Heart right ventricle (tissue), 16 donors: ENCODE measurements at regions not wholly inside any gene's neighbourhood (a gene's known extent, or its start where the extent isn't known, plus 50 kb on each side); places are given as distances from the start of the nearest gene placed in this dataset.
"Not testable (repeated sequence)": the region's sequence is repeated elsewhere in the genome, so short reads cannot be mapped to it uniquely, and the experiment has no call there.

Experiments
- ATAC-seq, 8 donors: fragments of 200-7000 bp; cut with Tn5 transposase; one replicate each; pipeline ENCODE4 v1.9.1; 2020; ENCODE audit warnings: mild to moderate bottlenecking in 8 of 8, moderate library complexity in 8 of 8, moderate number of reproducible peaks in 1 of 8
- DNase-seq, 2 donors: peaks; one replicate each; pipeline ENCODE4 v3.0.0-alpha.2; 2020
- H3K27ac ChIP-seq, 10 donors: fragments of 200-600 bp; sonication (generic) in 2 of 10; one replicate each; pipeline versions ENCODE4 v1.5.0 to v1.8.0; 2020 to 2022; ENCODE audit warnings: mild to moderate bottlenecking in 3 of 10
- H3K27me3 ChIP-seq, 7 donors: fragments of 200-600 bp; one replicate each; pipeline ENCODE4 v1.8.0; 2021 to 2022; ENCODE audit warnings: mild to moderate bottlenecking in 2 of 7
- H3K36me3 ChIP-seq, 9 donors: fragments of 200-600 bp; sonication (generic) in 1 of 9; one replicate each; pipeline versions ENCODE4 v1.5.0 to v1.8.0; 2020 to 2022; ENCODE audit warnings: mild to moderate bottlenecking in 2 of 9
- H3K4me1 ChIP-seq, 9 donors: fragments of 200-600 bp; sonication (generic) in 1 of 9; one replicate each; pipeline versions ENCODE4 v1.5.0 to v1.8.0; 2020 to 2022; ENCODE audit warnings: mild to moderate bottlenecking in 4 of 9
- H3K4me3 ChIP-seq, 10 donors: fragments of 200-600 bp; sonication (generic) in 2 of 10; one replicate each; pipeline versions ENCODE4 v1.5.0 to v1.8.0; 2020 to 2022; ENCODE audit warnings: mild to moderate bottlenecking in 7 of 10, moderate library complexity in 2 of 10
- H3K9me3 ChIP-seq, 11 donors: fragments of 200-600 bp in 10 of 11; sonication (generic) in 2 of 11; one replicate each; pipeline versions ENCODE4 v1.5.0 to v1.8.0; 2013 to 2022; ENCODE audit warnings: mild to moderate bottlenecking in 2 of 11, control low read depth in 1 of 11, moderate library complexity in 1 of 11
- WGBS, 2 donors: extraction: QIAGEN DNeasy Blood & Tissue Kit; methylation state at CpG; one replicate each; pipeline ENCODE4 v1.1.7; 2013; ENCODE audit warnings: inconsistent platforms in 1 of 2; 5-methylcytosine and 5-hydroxymethylcytosine counted together
- intact Hi-C, 10 donors: fragments of 100-400 bp; cut with DNase I; formaldehyde crosslinking; loops; one replicate each; pipeline versions ENCODE4 v1.11.1 to v1.14.2; 2022
- TF ChIP-seq, protein P1 (sequence below), 9 donors: fragments of 200-600 bp; sonication (generic) in 2 of 9; IDR thresholded peaks; one replicate each; pipeline versions ENCODE4 v1.5.0 to v1.8.0; 2021 to 2022; ENCODE audit warnings: antibody characterized with exemption in 9 of 9, mild to moderate bottlenecking in 5 of 9, moderate library complexity in 1 of 9
- donor health status: Arrhythmogenic right ventricular cardiomyopathy.
- donor health status: ischemic (EF 13 %, LVEDD 7.1; RV severe dilation, severe dysfunction).
- donor health status: healthy with polysubstance abuse.
- donor health status: DM: no; HTN: yes; CAD: no.
- donor health status: DM: no; HTN: no; CAD: no.
- donor health status: ischemic (EF 25% LVEDD 6.9; RV normal size, moderate dysfunction).
- donor health status: ischemic (EF 25% LVEDD 5.7; RV mildly dilated, moderate dysfunction).
- donor health status: healthy.
- donor health status: DM: yes; HTN: yes; CAD: no.
- donor health status: Ischemic cardiomyopathy.
- donor health status: ischemic (EF 35%, LVEDD 5.7; RV mildly dilated, moderate dysfunction).
- donor health status: nonischemic (EF 11% LVEDD 7.7; RV severe dilation, severe dysfunction).
- donor health status: DM: yes; HTN: yes; CAD: no.
- donor health status: PGD.
- donor health status: ischemic (EF 29% LVEDD 5.4; RV normal size, mild dysfunction).
- donor health status: nonischemic (EF 23%, LVEDD 6.1; RV moderate dilation, normal function).

- intact Hi-C loops, result loop anchor here in 8 of 10 donors (5.0 to 10.0 kb wide), 17 partner anchors 55 to 1022 kb away; partner anchors contain the start of gene TBL1XR1 (in 1 of the 8)
- Histone ChIP-seq H3K4me3 (no peak overlapping the region), H3K27me3 (no peaks in the 10 kb centered on the region), H3K27ac (peak overlapping the region in 5 of 10 donors; percentile 6 to 91 (median 88)), H3K4me1 (peaks cover 23 to 63% (median 43%) of the 10 kb centered on the region in 9 donors), H3K9me3 (no peaks in the 10 kb centered on the region), H3K36me3 (no peaks in the 10 kb centered on the region)
- DNase-seq (no peak), ATAC-seq (no peak)
- 59 to 67% methylated on average over 2 of the region's 2 CpGs for WGBS, 2 donors
- TF ChIP-seq, protein P1, sequence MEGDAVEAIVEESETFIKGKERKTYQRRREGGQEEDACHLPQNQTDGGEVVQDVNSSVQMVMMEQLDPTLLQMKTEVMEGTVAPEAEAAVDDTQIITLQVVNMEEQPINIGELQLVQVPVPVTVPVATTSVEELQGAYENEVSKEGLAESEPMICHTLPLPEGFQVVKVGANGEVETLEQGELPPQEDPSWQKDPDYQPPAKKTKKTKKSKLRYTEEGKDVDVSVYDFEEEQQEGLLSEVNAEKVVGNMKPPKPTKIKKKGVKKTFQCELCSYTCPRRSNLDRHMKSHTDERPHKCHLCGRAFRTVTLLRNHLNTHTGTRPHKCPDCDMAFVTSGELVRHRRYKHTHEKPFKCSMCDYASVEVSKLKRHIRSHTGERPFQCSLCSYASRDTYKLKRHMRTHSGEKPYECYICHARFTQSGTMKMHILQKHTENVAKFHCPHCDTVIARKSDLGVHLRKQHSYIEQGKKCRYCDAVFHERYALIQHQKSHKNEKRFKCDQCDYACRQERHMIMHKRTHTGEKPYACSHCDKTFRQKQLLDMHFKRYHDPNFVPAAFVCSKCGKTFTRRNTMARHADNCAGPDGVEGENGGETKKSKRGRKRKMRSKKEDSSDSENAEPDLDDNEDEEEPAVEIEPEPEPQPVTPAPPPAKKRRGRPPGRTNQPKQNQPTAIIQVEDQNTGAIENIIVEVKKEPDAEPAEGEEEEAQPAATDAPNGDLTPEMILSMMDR (IDR thresholded peaks at IDR 0.05), result no peak
Observed at GRCh38 chr3:177362626-177363025, 165.3 kb upstream of the TBL1XR1 start.

- TF ChIP-seq, protein P1 (IDR thresholded peaks at IDR 0.05), result no peak
Observed at GRCh38 chr3:177364236-177364635, 167.0 kb upstream of the TBL1XR1 start.

GRCh38 chr3:177365294-177365693 lies 168.0 kb upstream of the TBL1XR1 start:
- intact Hi-C loops, result loop anchor here in 8 of 10 donors (10.0 kb wide), 9 partner anchors 80 to 1020 kb away; no protein-coding TSS in a partner anchor
- ATAC-seq, H3K4me3 ChIP-seq, H3K36me3 ChIP-seq, H3K27me3 ChIP-seq, H3K27ac ChIP-seq, DNase-seq, H3K9me3 ChIP-seq: not testable (repeated sequence)
- H3K4me1 ChIP-seq, result peaks cover 13 to 39% (median 23%) of the 10 kb centered on the region in 9 donors
- 85 to 94% methylated on average over 3 of the region's 3 CpGs for WGBS, 2 donors

More at GRCh38 chr3:177364236-177364635, 167.0 kb upstream of the TBL1XR1 start:
- WGBS, 2 donors, result 93 to 99% methylated on average over 4 of the region's 4 CpGs
- DNase-seq, result no peak
- peaks cover 16 to 47% (median 27%) of the 10 kb centered on the region in 9 donors for H3K4me1 ChIP-seq
- no peaks in the 10 kb centered on the region for H3K9me3 ChIP-seq
- no peaks in the 10 kb centered on the region for H3K36me3 ChIP-seq
- ATAC-seq, result no peak
- H3K27ac ChIP-seq, result no peak overlapping the region
- intact Hi-C loops, result loop anchor here in 8 of 10 donors (5.0 to 10.0 kb wide), 17 partner anchors 53 to 1021 kb away; partner anchors contain the start of gene TBL1XR1 (in 1 of the 8)
- H3K27me3 ChIP-seq, result no peaks in the 10 kb centered on the region
- H3K4me3 ChIP-seq, result no peak overlapping the region

- ATAC-seq (no peak), DNase-seq (no peak)
- Histone ChIP-seq H3K4me3 (no peak overlapping the region), H3K4me1 (peaks cover 0 to 16% (median 3%) of the 10 kb centered on the region in 9 donors), H3K36me3 (no peaks in the 10 kb centered on the region), H3K27me3 (no peaks in the 10 kb centered on the region), H3K27ac (no peak overlapping the region), H3K9me3 (no peaks in the 10 kb centered on the region)
- 90 to 93% methylated on average over 8 of the region's 8 CpGs for WGBS, 2 donors
- intact Hi-C loops, result loop anchor here in 8 of 10 donors (10.0 kb wide), 9 partner anchors 77 to 1017 kb away; no protein-coding TSS in a partner anchor
- TF ChIP-seq, protein P1 (IDR thresholded peaks at IDR 0.05), result no peak
Observed at GRCh38 chr3:177367788-177368187, 170.5 kb upstream of the TBL1XR1 start.

GRCh38 chr3:177370246-177370822 lies 173.1 kb upstream of the TBL1XR1 start:
- Histone ChIP-seq H3K27me3 (no peaks in the 10 kb centered on the region), H3K27ac (no peak overlapping the region), H3K4me1 (peaks cover 0 to 5% (median 0%) of the 10 kb centered on the region in 9 donors), H3K4me3 (no peak overlapping the region), H3K36me3 (no peaks in the 10 kb centered on the region), H3K9me3 (no peaks in the 10 kb centered on the region)
- ATAC-seq (no peak), DNase-seq (no peak)
- intact Hi-C loops, result loop anchor here in 1 of 10 donors (10.0 kb wide), 1 partner anchor 316 kb away; no protein-coding TSS in a partner anchor
- 56 to 61% methylated on average over 3 of the region's 3 CpGs for WGBS, 2 donors
- TF ChIP-seq, protein P1 (IDR thresholded peaks at IDR 0.05), result no peak
